ENCODE measurements at regions not wholly inside any gene's neighbourhood (a gene's known extent, or its start where the extent isn't known, plus 50 kb on each side); places are given as distances from the start of the nearest gene placed in this dataset.
"Not testable (repeated sequence)": the region's sequence is repeated elsewhere in the genome, so short reads cannot be mapped to it uniquely, and the experiment has no call there.

GRCh38 chr4:38442073-38442788 lies 221.8 kb upstream of the KLF3 start:
- no peak for DNase-seq

- DNase-seq, result no peak
Observed at GRCh38 chr4:38449506-38450174, 214.4 kb upstream of the KLF3 start.

- no peak for DNase-seq
Observed at GRCh38 chr4:38452009-38452408, 212.0 kb upstream of the KLF3 start.

- no peak for DNase-seq
Observed at GRCh38 chr4:38452542-38452941, 211.5 kb upstream of the KLF3 start.

- no peak for DNase-seq
Observed at GRCh38 chr4:38453253-38453881, 210.6 kb upstream of the KLF3 start.

- no peak for DNase-seq
Observed at GRCh38 chr4:38454284-38454683, 209.7 kb upstream of the KLF3 start.

GRCh38 chr4:38455092-38455862 lies 208.7 kb upstream of the KLF3 start:
- DNase-seq, result no peak

- no peak for DNase-seq
Observed at GRCh38 chr4:38456096-38456495, 207.9 kb upstream of the KLF3 start.

GRCh38 chr4:38461342-38461741 lies 202.7 kb upstream of the KLF3 start:
- no peak for DNase-seq

GRCh38 chr4:38462367-38463055 lies 201.5 kb upstream of the KLF3 start:
- no peak for DNase-seq

- no peak for DNase-seq
Observed at GRCh38 chr4:38463268-38463958, 200.6 kb upstream of the KLF3 start.

GRCh38 chr4:38464328-38464727 lies 199.7 kb upstream of the KLF3 start:
- no peak for DNase-seq

- DNase-seq, result no peak
Observed at GRCh38 chr4:38466401-38466800, 197.6 kb upstream of the KLF3 start.

GRCh38 chr4:38467296-38467695 lies 196.7 kb upstream of the KLF3 start:
- no peak for DNase-seq

GRCh38 chr4:38468339-38468866 lies 195.6 kb upstream of the KLF3 start:
- DNase-seq, result no peak

GRCh38 chr4:38469410-38469809 lies 194.6 kb upstream of the KLF3 start:
- DNase-seq, result no peak

GRCh38 chr4:38470735-38471262 lies 193.2 kb upstream of the KLF3 start:
- DNase-seq, result no peak

- no peak for DNase-seq
Observed at GRCh38 chr4:38482696-38483095, 181.3 kb upstream of the KLF3 start.

- not testable (repeated sequence) for DNase-seq
Observed at GRCh38 chr4:38483628-38484027, 180.4 kb upstream of the KLF3 start.

- DNase-seq, result peak; percentile 49
Observed at GRCh38 chr4:38489011-38489861, 174.8 kb upstream of the KLF3 start.

Data from right hindlimb (tissue), 1 donor.